Fibroblast of lung (primary cell): ENCODE measurements at regions not wholly inside any gene's neighbourhood (a gene's known extent, or its start where the extent isn't known, plus 50 kb on each side); places are given as distances from the start of the nearest gene placed in this dataset.

Experiments used
- DNase-seq, 2 donors: peaks; one replicate each; pipeline versions ENCODE4 v3.0.0 to v3.0.0-alpha.2; 2010; ENCODE audit warnings: low read depth in 2 of 2
- H2AFZ ChIP-seq: 2 replicates; pipeline ENCODE4 v1.5.1; 2012; ENCODE audit warnings: low read length, control low read depth, inconsistent platforms
- H3K27ac ChIP-seq: 2 replicates; pipeline ENCODE4 v1.5.1; 2011; ENCODE audit warnings: low read length, control low read depth; ENCODE audit not compliant: insufficient read depth
- H3K27me3 ChIP-seq: 2 replicates; pipeline ENCODE4 v1.5.1; 2011; ENCODE audit warnings: mild to moderate bottlenecking, low read length; ENCODE audit not compliant: control insufficient read depth, insufficient read depth
- H3K36me3 ChIP-seq: 2 replicates; pipeline ENCODE4 v1.5.1; 2011; ENCODE audit warnings: low read length; ENCODE audit not compliant: control insufficient read depth, insufficient read depth
- H3K4me1 ChIP-seq: 2 replicates; pipeline ENCODE4 v1.5.1; 2011; ENCODE audit warnings: low read length; ENCODE audit not compliant: control insufficient read depth, insufficient read depth; ENCODE audit errors: extremely low read depth
- H3K4me2 ChIP-seq: 2 replicates; pipeline ENCODE4 v1.5.1; 2011; ENCODE audit warnings: low read length, control low read depth; ENCODE audit not compliant: insufficient read depth; ENCODE audit errors: extremely low read depth
- H3K4me3 ChIP-seq, 4 experiments: fragments of 200-600 bp in 1 of 4; sonication (generic) in 1 of 4; replicated peaks in 1 of 4; 2 replicates each; pipeline ENCODE4 v1.5.1; 2011 to 2016; ENCODE audit warnings: low read length in 4 of 4, low read depth in 3 of 4, mild to moderate bottlenecking in 3 of 4, control low read depth in 2 of 4, inconsistent platforms in 1 of 4, mixed read lengths in 1 of 4; ENCODE audit not compliant: insufficient read depth in 1 of 4; ENCODE audit errors: control extremely low read depth in 1 of 4
- H3K79me2 ChIP-seq: 2 replicates; pipeline ENCODE4 v1.5.1; 2012; ENCODE audit warnings: mild to moderate bottlenecking, low read length, inconsistent platforms; ENCODE audit not compliant: control insufficient read depth, insufficient read depth
- H3K9ac ChIP-seq: 2 replicates; pipeline ENCODE4 v1.5.1; 2011; ENCODE audit warnings: mild to moderate bottlenecking, low read length, control low read depth; ENCODE audit not compliant: insufficient read depth
- H3K9me3 ChIP-seq: 2 replicates; pipeline ENCODE4 v1.5.1; 2012; ENCODE audit warnings: low read depth, low read length; ENCODE audit not compliant: control insufficient read depth, insufficient read depth
- H4K20me1 ChIP-seq: 2 replicates; pipeline ENCODE4 v1.5.1; 2011; ENCODE audit warnings: low read length; ENCODE audit not compliant: control insufficient read depth, insufficient read depth; ENCODE audit errors: extremely low read depth
- EZH2 ChIP-seq: IDR thresholded peaks from 2 replicates; pipeline ENCODE4 v1.5.1; 2012; ENCODE audit warnings: low read length, control low read depth, mild to moderate bottlenecking; ENCODE audit errors: missing control alignments
- TF ChIP-seq, protein P1 (sequence below), 2 donors: IDR thresholded peaks in 1 of 2; conservative IDR thresholded peaks in 1 of 2; 1 replicate in 1 of 2; 2 replicates in 1 of 2; pipeline ENCODE4 v1.5.1; 2011 to 2012; ENCODE audit warnings: low read length in 2 of 2, control low read depth in 1 of 2, inconsistent platforms in 1 of 2, low read depth in 1 of 2, mild to moderate bottlenecking in 1 of 2

DNA sequence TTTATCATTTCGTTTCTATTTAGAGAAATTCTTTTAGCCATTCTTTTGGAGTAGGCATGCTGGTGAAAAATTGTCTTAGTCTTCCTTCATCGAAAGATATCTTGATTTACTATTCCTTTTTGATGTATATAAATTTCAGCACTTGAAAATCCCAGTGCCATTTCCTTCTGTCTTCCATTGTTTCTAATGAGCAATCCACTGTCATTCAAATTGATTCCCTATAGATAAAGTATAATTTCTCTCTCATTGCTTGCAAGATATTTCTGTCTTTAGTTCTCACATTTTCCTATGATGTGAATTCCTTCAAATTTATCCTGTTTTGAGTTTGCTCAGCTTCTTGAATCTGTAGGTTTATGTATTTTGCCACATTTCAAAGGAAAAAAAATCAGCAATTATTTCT is 251.1 kb upstream of the CHD6 start:
- no peaks in the 10 kb centered on the region for H3K9me3 ChIP-seq
- no peaks in the 10 kb centered on the region for H3K4me1 ChIP-seq
- no peak overlapping the region for H3K4me3 ChIP-seq
- no peak overlapping the region for H3K9ac ChIP-seq
- H3K27ac ChIP-seq, result no peak overlapping the region
- no peak for TF ChIP-seq EZH2
- TF ChIP-seq, protein P1, sequence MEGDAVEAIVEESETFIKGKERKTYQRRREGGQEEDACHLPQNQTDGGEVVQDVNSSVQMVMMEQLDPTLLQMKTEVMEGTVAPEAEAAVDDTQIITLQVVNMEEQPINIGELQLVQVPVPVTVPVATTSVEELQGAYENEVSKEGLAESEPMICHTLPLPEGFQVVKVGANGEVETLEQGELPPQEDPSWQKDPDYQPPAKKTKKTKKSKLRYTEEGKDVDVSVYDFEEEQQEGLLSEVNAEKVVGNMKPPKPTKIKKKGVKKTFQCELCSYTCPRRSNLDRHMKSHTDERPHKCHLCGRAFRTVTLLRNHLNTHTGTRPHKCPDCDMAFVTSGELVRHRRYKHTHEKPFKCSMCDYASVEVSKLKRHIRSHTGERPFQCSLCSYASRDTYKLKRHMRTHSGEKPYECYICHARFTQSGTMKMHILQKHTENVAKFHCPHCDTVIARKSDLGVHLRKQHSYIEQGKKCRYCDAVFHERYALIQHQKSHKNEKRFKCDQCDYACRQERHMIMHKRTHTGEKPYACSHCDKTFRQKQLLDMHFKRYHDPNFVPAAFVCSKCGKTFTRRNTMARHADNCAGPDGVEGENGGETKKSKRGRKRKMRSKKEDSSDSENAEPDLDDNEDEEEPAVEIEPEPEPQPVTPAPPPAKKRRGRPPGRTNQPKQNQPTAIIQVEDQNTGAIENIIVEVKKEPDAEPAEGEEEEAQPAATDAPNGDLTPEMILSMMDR (conservative IDR thresholded peaks at IDR 0.05 in 1 of 2, IDR thresholded peaks at IDR 0.05 in 1 of 2; ENCODE audit: low read depth in 1 of 2, low read length in 2 of 2), result no peak
- no peaks in the 10 kb centered on the region for H3K36me3 ChIP-seq
- H3K27me3 ChIP-seq, result no peaks in the 10 kb centered on the region
- H3K79me2 ChIP-seq, result no peaks in the 10 kb centered on the region
- no peak overlapping the region for H2AFZ ChIP-seq
- H4K20me1 ChIP-seq, result no peaks in the 10 kb centered on the region
- H3K4me2 ChIP-seq, result no peak overlapping the region
- no peak for DNase-seq

DNA sequence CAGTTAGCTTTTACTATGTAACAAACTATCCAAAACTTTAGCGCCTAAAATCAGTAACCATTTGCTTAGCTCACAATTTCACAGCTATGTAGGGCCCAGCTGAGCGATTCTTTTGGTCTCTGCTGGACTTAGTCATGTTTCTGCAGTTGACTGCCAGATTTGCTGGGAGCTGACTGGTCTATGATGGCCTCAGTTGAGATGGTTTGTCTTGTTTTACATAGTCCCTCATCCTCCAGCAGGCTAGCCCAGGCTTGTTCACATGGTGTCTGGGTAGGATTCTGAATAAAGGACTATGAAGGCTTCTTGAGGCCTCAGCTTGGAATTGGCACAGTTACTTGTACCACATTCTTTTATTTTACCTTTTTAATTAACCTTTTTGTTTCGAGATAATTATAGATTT is 247.8 kb upstream of the CHD6 start:
- Histone ChIP-seq H2AFZ (no peak overlapping the region), H3K4me3 (no peak overlapping the region), H3K27ac (no peak overlapping the region), H3K4me2 (no peak overlapping the region), H4K20me1 (no peaks in the 10 kb centered on the region), H3K9ac (no peak overlapping the region), H3K36me3 (no peaks in the 10 kb centered on the region), H3K79me2 (no peaks in the 10 kb centered on the region), H3K4me1 (no peaks in the 10 kb centered on the region), H3K9me3 (no peaks in the 10 kb centered on the region), H3K27me3 (no peaks in the 10 kb centered on the region)
- TF ChIP-seq, protein P1 (conservative IDR thresholded peaks at IDR 0.05 in 1 of 2, IDR thresholded peaks at IDR 0.05 in 1 of 2; ENCODE audit: low read depth in 1 of 2, low read length in 2 of 2), result no peak
- no peak for TF ChIP-seq EZH2
- no peak for DNase-seq

DNA sequence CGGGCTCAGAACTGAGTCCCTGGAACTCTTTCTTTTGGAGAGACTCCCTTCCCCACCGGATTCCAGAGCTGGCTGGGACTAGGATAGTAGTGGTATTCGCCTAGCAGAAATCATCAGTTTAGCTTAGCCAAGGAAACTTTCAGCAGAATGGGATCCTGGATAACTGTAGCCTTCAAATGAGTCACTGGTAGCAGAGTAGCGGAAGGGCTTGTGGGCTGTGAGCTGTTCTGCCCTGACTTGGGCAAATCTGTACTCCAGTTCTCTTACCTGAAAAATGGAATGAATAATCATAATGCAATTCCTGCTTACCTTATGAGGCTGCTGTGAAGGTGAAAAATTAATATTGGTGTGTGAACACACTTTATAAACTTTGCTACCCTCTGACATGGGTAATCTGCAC is 244.3 kb upstream of the CHD6 start:
- H4K20me1 ChIP-seq, result no peaks in the 10 kb centered on the region

More for the DNA sequence above, 244.3 kb upstream of the CHD6 start:
- TF ChIP-seq EZH2, result no peak
- TF ChIP-seq, protein P1 (conservative IDR thresholded peaks at IDR 0.05 in 1 of 2, IDR thresholded peaks at IDR 0.05 in 1 of 2; ENCODE audit: low read depth in 1 of 2, low read length in 2 of 2), result no peak
- H3K27ac ChIP-seq, result no peak overlapping the region
- H3K36me3 ChIP-seq, result no peaks in the 10 kb centered on the region
- no peaks in the 10 kb centered on the region for H3K79me2 ChIP-seq
- H3K9ac ChIP-seq, result no peak overlapping the region
- no peaks in the 10 kb centered on the region for H3K27me3 ChIP-seq
- H3K9me3 ChIP-seq, result no peaks in the 10 kb centered on the region
- H3K4me1 ChIP-seq, result no peaks in the 10 kb centered on the region
- no peak overlapping the region for H2AFZ ChIP-seq
- H3K4me2 ChIP-seq, result no peak overlapping the region
- no peak for DNase-seq
- H3K4me3 ChIP-seq, result no peak overlapping the region
